ENCODE measurements at regions not wholly inside any gene's neighbourhood (a gene's known extent, or its start where the extent isn't known, plus 50 kb on each side); places are given as distances from the start of the nearest gene placed in this dataset.

DNA sequence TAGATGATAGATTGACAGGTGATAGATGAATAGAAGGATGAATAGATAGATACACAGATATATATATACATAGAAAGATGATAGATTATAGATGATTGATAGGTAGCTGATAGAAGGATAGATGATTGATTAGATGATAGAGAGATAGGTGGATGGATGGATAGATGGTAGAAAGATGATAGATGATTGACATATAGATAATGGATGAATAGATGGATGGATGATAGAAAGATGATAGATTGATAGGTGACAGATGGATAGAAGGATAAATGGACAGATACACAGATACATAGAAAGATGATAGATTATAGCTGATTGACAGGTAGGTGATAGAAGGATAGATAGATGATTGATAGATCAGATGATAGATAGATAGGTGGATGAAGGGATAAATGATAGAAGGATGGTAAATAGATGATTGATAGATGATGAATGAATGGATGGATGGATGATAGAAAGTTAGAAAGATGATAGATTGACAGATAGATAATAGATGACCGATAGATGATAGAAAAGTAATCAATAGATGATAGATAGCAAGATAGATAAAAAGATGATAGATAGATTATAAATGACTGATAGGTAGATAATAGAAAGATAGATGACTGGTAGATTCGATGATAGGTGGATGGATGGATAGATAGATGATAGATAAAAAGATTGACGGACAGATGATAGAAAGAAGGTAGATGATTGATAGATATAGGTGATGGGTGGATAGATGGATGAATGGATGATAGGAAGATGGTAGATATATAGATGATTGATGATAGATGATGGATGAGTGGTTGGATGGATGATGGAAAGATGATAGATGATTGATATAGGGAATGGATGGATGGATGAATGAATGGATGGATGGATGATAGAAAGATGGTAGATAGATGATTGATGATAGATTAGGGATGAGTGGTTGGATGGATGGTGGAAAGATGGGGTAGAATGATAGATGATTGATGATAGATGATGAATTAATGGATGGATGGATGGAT is 80.4 kb downstream of the MICALL2 start:
- no peak for DNase-seq (ENCODE audit: low read depth)

DNA sequence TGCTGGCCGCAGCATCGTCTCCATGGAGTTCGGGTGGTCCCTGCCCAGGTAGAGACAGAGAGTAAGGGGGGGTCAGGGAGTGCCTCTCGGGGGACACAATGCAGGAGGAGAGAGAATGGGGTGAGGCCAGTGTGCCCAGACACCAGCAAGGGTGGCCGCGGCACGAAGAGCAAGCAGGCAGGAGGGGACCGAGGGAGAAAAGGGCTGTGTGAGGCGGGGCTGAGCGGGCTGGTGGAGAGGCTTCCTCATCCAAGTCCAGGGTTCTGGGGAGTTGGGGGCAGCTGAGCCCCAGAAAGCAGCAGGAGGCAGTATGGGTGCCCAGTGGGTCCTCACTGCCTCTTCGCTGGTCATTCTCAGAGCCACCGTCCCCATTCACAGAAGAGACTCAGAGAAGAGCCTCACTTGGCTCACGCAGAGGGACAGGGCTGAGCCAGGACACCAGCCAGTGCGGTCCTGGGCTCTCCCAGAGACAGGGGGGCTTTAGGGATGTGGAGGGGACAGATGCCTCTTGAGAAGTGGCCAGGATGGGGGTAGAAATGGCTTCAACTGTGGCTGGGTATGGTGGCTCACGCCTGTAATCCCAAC is 78.9 kb downstream of the MICALL2 start:
- no peak for DNase-seq (ENCODE audit: low read depth)

DNA sequence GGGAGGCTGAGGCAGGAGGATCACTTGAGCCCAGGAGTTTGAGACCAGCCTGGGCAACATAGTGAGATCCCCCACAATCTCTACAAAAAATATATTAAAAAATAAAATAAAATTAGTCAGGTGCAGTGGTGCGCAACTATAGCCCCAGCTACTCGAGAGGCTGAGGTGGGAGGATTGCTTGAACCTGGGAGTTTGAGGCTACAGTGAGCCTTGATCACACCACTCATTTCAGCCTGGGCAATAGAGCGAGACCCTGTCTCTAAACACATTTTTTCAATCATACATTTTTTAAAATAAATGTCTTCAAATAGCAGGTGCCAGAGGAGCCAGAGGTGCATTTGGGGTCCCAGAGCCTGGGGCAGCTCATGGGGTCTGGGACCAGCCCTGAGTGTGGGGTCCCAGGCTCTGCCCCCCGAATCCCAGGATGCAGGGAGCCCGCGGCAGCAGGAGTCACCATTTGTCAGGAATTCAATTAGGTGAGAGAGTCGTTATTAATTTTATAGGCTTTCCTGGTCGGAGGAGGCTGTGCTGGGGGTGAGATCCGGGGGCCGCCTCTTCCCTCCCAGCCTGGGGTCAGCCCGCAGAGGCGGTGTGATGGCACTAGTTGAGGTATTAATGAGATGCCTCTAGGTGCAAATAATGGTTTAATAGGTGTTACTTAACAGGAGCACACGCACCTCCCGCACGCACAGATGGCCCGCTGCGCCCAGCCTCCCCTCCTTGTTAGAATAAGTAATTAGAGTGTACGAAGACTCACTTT is 78.3 kb downstream of the MICALL2 start:
- no peak for DNase-seq (ENCODE audit: low read depth)

DNA sequence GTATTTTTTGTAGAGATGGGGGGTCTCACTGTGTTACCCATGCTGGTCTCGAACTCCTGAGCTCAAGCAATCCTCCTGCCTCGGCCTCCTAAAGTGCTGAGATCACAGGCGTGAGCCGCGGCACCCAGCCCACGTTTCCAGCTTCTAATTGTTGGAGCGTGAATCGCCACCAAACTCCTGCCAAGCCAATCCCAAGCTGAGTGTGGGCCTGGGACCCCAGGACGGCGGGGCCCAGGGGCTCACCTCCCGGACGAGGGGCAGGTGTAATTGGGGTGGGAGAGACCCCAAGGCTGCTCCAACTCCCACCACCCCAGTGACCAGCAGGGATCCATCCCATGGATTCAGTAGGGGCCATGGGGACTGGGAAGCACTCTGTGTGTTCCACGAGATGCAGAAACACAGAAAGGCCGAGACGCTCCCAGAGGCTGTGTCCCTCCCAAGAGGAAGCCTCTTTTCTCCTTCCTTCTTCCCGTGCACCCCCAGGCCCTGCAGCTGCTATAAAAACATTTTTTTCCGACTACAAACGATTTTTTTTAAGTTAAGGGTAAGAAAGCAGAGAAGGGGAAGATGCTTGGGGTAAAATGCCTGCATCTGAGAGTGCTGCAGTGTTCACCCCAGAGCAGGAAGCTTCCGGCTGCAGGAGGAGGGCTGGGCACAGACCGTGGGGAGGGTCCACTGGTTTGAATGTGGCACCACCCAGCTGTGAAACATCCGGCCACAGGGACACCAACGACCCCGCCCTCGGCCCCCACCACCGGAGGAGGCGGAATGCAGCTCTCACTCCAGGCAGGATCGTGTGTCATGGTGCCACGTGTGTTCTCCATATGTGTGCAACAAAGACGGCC is 76.5 kb downstream of the MICALL2 start:
- no peak for DNase-seq (ENCODE audit: low read depth)

GRCh38 chr7:1383398-1384112 is 75.7 kb downstream of the MICALL2 start:
- no peak for DNase-seq (ENCODE audit: low read depth)

GRCh38 chr7:1384113-1384415 is 75.2 kb downstream of the MICALL2 start:
- no peak for DNase-seq (ENCODE audit: low read depth)
